ENCODE measurements at regions not wholly inside any gene's neighbourhood (a gene's known extent, or its start where the extent isn't known, plus 50 kb on each side); places are given as distances from the start of the nearest gene placed in this dataset.
A peak's percentile ranks its signal among the peaks of the same experiment; 100 is the strongest.

- 63 to 67% methylated on average over 5 to 6 of the region's 8 CpGs for WGBS, 2 donors (ENCODE audit: low coverage in 1 of 2)
- Histone ChIP-seq H3K4me1 (no peaks in the 10 kb centered on the region), H3K4me3 (no peak overlapping the region), H3K27ac (no peak overlapping the region), H3K27me3 (peaks cover 20% of the 10 kb centered on the region), H3K36me3 (no peaks in the 10 kb centered on the region), H3K9me3 (no peaks in the 10 kb centered on the region)
- ATAC-seq = no peak
- TF ChIP-seq, protein P1, sequence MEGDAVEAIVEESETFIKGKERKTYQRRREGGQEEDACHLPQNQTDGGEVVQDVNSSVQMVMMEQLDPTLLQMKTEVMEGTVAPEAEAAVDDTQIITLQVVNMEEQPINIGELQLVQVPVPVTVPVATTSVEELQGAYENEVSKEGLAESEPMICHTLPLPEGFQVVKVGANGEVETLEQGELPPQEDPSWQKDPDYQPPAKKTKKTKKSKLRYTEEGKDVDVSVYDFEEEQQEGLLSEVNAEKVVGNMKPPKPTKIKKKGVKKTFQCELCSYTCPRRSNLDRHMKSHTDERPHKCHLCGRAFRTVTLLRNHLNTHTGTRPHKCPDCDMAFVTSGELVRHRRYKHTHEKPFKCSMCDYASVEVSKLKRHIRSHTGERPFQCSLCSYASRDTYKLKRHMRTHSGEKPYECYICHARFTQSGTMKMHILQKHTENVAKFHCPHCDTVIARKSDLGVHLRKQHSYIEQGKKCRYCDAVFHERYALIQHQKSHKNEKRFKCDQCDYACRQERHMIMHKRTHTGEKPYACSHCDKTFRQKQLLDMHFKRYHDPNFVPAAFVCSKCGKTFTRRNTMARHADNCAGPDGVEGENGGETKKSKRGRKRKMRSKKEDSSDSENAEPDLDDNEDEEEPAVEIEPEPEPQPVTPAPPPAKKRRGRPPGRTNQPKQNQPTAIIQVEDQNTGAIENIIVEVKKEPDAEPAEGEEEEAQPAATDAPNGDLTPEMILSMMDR (IDR thresholded peaks at IDR 0.05) = no peak
- no peak for TF ChIP-seq POLR2A (IDR thresholded peaks at IDR 0.05)
- no peak for TF ChIP-seq EP300 (IDR thresholded peaks at IDR 0.05)
- TF ChIP-seq POLR2AphosphoS5 (IDR thresholded peaks at IDR 0.05) = no peak
These were observed 95.4 kb downstream of the NXPE2 start for GRCh38 chr11:114773541-114774338.

- ATAC-seq = no peak
- WGBS, 2 donors (ENCODE audit: low coverage in 1 of 2) = 32 to 71% methylated on average over 8 to 12 of the region's 19 CpGs
- Histone ChIP-seq H3K36me3 (no peaks in the 10 kb centered on the region), H3K27me3 (peaks cover 20% of the 10 kb centered on the region), H3K4me1 (no peaks in the 10 kb centered on the region), H3K9me3 (no peaks in the 10 kb centered on the region), H3K27ac (no peak overlapping the region), H3K4me3 (no peak overlapping the region)
- TF ChIP-seq, protein P1 (IDR thresholded peaks at IDR 0.05) = peak in 2 of 4 experiments; percentile 8 to 31
- no peak for TF ChIP-seq POLR2A (IDR thresholded peaks at IDR 0.05)
These were observed 96.5 kb downstream of the NXPE2 start for GRCh38 chr11:114774599-114775361.

DNA sequence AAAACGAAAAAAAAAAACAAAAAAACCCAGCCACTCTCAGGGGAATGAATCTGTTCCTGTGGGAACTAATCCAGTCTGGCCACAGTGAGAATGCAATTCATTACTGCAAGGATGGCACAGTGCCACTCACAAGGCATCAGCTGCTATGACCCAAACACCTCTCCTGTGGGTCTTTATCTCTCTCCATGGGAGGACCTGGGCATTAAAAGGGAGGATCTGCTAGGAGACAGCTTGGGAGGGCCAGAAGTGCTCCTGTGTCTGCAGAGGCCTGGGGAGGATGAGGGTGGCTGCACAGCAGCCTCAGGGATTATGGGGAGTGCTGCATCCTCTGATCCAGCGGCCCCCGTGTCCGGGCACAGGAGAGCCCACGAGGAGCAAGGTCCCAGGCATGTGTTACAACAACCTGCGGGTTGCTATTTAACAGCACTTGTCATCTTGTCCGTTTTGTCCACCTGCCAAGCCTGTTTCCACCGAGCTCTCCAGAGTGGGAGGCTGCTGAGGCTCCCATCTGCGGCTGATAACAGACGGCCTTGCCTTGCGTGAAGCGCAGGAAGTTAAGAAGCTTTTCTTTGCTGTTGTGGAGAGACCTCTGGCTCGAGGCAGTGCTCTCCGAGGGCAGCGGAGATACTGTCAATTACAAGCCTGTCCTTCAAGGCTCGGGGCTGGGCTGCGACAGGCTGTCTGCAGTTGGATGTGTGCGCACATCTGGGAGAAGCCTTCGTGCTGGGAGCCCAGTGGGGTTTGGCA lies 97.7 kb downstream of the NXPE2 start:
- no peak for TF ChIP-seq POLR2A (IDR thresholded peaks at IDR 0.05)
- TF ChIP-seq, protein P1 (IDR thresholded peaks at IDR 0.05) = no peak
- no peak for TF ChIP-seq EP300 (IDR thresholded peaks at IDR 0.05)
- TF ChIP-seq POLR2AphosphoS5 (IDR thresholded peaks at IDR 0.05) = no peak
- 31 to 83% methylated on average over 6 to 7 of the region's 19 CpGs for WGBS, 2 donors (ENCODE audit: low coverage in 1 of 2)
- no peak overlapping the region for H3K4me3 ChIP-seq
- no peak overlapping the region for H3K27ac ChIP-seq
- ATAC-seq = peak; percentile 13
- H3K27me3 ChIP-seq = peaks cover 20% of the 10 kb centered on the region
- H3K4me1 ChIP-seq = no peaks in the 10 kb centered on the region
- H3K9me3 ChIP-seq = no peaks in the 10 kb centered on the region
- no peaks in the 10 kb centered on the region for H3K36me3 ChIP-seq

GRCh38 chr11:114776956-114777355 lies 98.6 kb downstream of the NXPE2 start:
- no peak for TF ChIP-seq EP300 (IDR thresholded peaks at IDR 0.05)
- TF ChIP-seq, protein P1 (IDR thresholded peaks at IDR 0.05) = no peak
- no peak for TF ChIP-seq POLR2A (IDR thresholded peaks at IDR 0.05)
- TF ChIP-seq POLR2AphosphoS5 (IDR thresholded peaks at IDR 0.05) = no peak
- H3K4me3 ChIP-seq = no peak overlapping the region
- WGBS, 2 donors (ENCODE audit: low coverage in 1 of 2) = 82 to 84% methylated on average over 3 of the region's 3 CpGs
- ATAC-seq = no peak
- no peak overlapping the region for H3K27ac ChIP-seq
- H3K9me3 ChIP-seq = no peaks in the 10 kb centered on the region
- H3K27me3 ChIP-seq = peaks cover 20% of the 10 kb centered on the region
- no peaks in the 10 kb centered on the region for H3K36me3 ChIP-seq
- no peaks in the 10 kb centered on the region for H3K4me1 ChIP-seq
